Liver (tissue), 8 donors: ENCODE measurements at regions not wholly inside any gene's neighbourhood (a gene's known extent, or its start where the extent isn't known, plus 50 kb on each side); places are given as distances from the start of the nearest gene placed in this dataset.
"Not testable (repeated sequence)": the region's sequence is repeated elsewhere in the genome, so short reads cannot be mapped to it uniquely, and the experiment has no call there.

Experiments used
- DNase-seq: peaks from one replicate; pipeline ENCODE4 v3.0.0-alpha.2; 2017; ENCODE audit warnings: low spot score
- H3K27ac ChIP-seq, 2 donors: one replicate each; pipeline ENCODE4 v1.7.0; 2013; ENCODE audit warnings: inconsistent platforms in 2 of 2, low read length in 2 of 2, control low read depth in 1 of 2, low read depth in 1 of 2, mild to moderate bottlenecking in 1 of 2
- H3K27me3 ChIP-seq, 4 donors: one replicate each; pipeline versions ENCODE4 v1.6.1 to v1.7.0; 2013; ENCODE audit warnings: low read length in 3 of 4, inconsistent platforms in 1 of 4, mild to moderate bottlenecking in 1 of 4, moderate library complexity in 1 of 4; ENCODE audit not compliant: control insufficient read depth in 4 of 4, insufficient read depth in 4 of 4
- H3K36me3 ChIP-seq, 4 donors: one replicate each; pipeline versions ENCODE4 v1.6.1 to v1.7.0; 2013; ENCODE audit warnings: low read length in 3 of 4, mild to moderate bottlenecking in 3 of 4, low read depth in 1 of 4, moderate library complexity in 1 of 4; ENCODE audit not compliant: control insufficient read depth in 4 of 4, insufficient read depth in 3 of 4
- H3K4me1 ChIP-seq, 4 donors: one replicate each; pipeline versions ENCODE4 v1.6.1 to v1.7.0; 2013; ENCODE audit warnings: low read length in 3 of 4, mild to moderate bottlenecking in 3 of 4, moderate library complexity in 1 of 4; ENCODE audit not compliant: control insufficient read depth in 4 of 4, insufficient read depth in 4 of 4
- H3K4me3 ChIP-seq, 3 donors: one replicate each; pipeline versions ENCODE4 v1.6.1 to v1.7.0; 2013; ENCODE audit warnings: low read length in 3 of 3, control low read depth in 1 of 3, low read depth in 1 of 3, mild to moderate bottlenecking in 1 of 3
- H3K9ac ChIP-seq, 2 donors: one replicate each; pipeline ENCODE4 v1.7.0; 2013; ENCODE audit warnings: low read length in 2 of 2, mild to moderate bottlenecking in 2 of 2, moderate library complexity in 2 of 2, control low read depth in 1 of 2, low read depth in 1 of 2
- H3K9me3 ChIP-seq, 4 donors: one replicate each; pipeline versions ENCODE4 v1.6.1 to v1.7.0; 2013; ENCODE audit warnings: low read length in 3 of 4; ENCODE audit not compliant: control insufficient read depth in 4 of 4
- ATF3 ChIP-seq: IDR thresholded peaks from 2 replicates; pipeline ENCODE4 v1.6.1; 2016; ENCODE audit warnings: antibody characterized with exemption
- EGR1 ChIP-seq, 2 donors: IDR thresholded peaks; 2 replicates each; pipeline ENCODE4 v1.6.1; 2016 to 2018; ENCODE audit warnings: antibody characterized with exemption in 2 of 2, low read depth in 2 of 2
- FOXA1 ChIP-seq: IDR thresholded peaks from 2 replicates; pipeline ENCODE4 v1.6.1; 2016; ENCODE audit warnings: antibody characterized with exemption
- FOXA2 ChIP-seq: IDR thresholded peaks from 2 replicates; pipeline ENCODE4 v1.6.1; 2016; ENCODE audit warnings: antibody characterized with exemption
- GABPA ChIP-seq, 2 donors: IDR thresholded peaks in 1 of 2; conservative IDR thresholded peaks in 1 of 2; 2 replicates each; pipeline ENCODE4 v1.6.1; 2016; ENCODE audit warnings: antibody characterized with exemption in 2 of 2, mild to moderate bottlenecking in 1 of 2, moderate library complexity in 1 of 2
- HNF4A ChIP-seq, 2 donors: conservative IDR thresholded peaks; 2 replicates each; pipeline ENCODE4 v1.6.1; 2016; ENCODE audit warnings: antibody characterized with exemption in 2 of 2, mild to moderate bottlenecking in 2 of 2
- HNF4G ChIP-seq: IDR thresholded peaks from 2 replicates; pipeline ENCODE4 v1.6.1; 2016; ENCODE audit warnings: antibody characterized with exemption
- JUND ChIP-seq, 2 donors: IDR thresholded peaks; 2 replicates each; pipeline ENCODE4 v1.6.1; 2016; ENCODE audit warnings: antibody characterized with exemption in 2 of 2
- NR2F2 ChIP-seq: IDR thresholded peaks from 2 replicates; pipeline ENCODE4 v1.6.1; 2016; ENCODE audit warnings: antibody characterized with exemption
- RAD21 ChIP-seq, 2 donors: IDR thresholded peaks; 2 replicates each; pipeline ENCODE4 v1.6.1; 2016; ENCODE audit warnings: antibody characterized with exemption in 2 of 2, mild to moderate bottlenecking in 2 of 2
- REST ChIP-seq: IDR thresholded peaks from 2 replicates; pipeline ENCODE4 v1.6.1; 2016; ENCODE audit warnings: antibody characterized with exemption, mild to moderate bottlenecking
- RXRA ChIP-seq, 2 donors: IDR thresholded peaks; 2 replicates each; pipeline ENCODE4 v1.6.1; 2017 to 2018; ENCODE audit warnings: antibody characterized with exemption in 2 of 2, mild to moderate bottlenecking in 1 of 2
- SP1 ChIP-seq: IDR thresholded peaks from 2 replicates; pipeline ENCODE4 v1.6.1; 2018; ENCODE audit warnings: antibody characterized with exemption, mild to moderate bottlenecking
- TAF1 ChIP-seq: conservative IDR thresholded peaks from 2 replicates; pipeline ENCODE4 v1.6.1; 2016; ENCODE audit warnings: antibody characterized with exemption, mild to moderate bottlenecking
- YY1 ChIP-seq: IDR thresholded peaks from 2 replicates; pipeline ENCODE4 v1.6.1; 2016; ENCODE audit warnings: antibody characterized with exemption, mild to moderate bottlenecking
- WGBS: extraction: QIAGEN DNeasy Blood & Tissue Kit; methylation state at CpG from one replicate; pipeline ENCODE4 v1.1.7; 2013; 5-methylcytosine and 5-hydroxymethylcytosine counted together
- TF ChIP-seq, protein P1 (sequence below): IDR thresholded peaks from 2 replicates; pipeline ENCODE4 v1.6.1; 2016; ENCODE audit warnings: antibody characterized with exemption
- TF ChIP-seq, protein P2 (sequence below): fragments of 150-350 bp; IDR thresholded peaks from 2 replicates; pipeline ENCODE4 v1.5.1; 2017; ENCODE audit warnings: improper control_type of control experiment, low read depth, low read length; ENCODE audit not compliant: missing input control
- TF ChIP-seq, protein P3 (sequence below): IDR thresholded peaks from 2 replicates; pipeline ENCODE4 v1.6.1; 2016; ENCODE audit warnings: antibody characterized with exemption
- donor health status: healthy.
- donor health status: healthy.
- donor health status: healthy.
- donor health status: healthy.
- donor health status: healthy.

GRCh38 chr22:23457380-23457985, 122.6 kb downstream of the IGLL1 start:
- TF ChIP-seq HNF4G, result no peak
- TF ChIP-seq, protein P1, sequence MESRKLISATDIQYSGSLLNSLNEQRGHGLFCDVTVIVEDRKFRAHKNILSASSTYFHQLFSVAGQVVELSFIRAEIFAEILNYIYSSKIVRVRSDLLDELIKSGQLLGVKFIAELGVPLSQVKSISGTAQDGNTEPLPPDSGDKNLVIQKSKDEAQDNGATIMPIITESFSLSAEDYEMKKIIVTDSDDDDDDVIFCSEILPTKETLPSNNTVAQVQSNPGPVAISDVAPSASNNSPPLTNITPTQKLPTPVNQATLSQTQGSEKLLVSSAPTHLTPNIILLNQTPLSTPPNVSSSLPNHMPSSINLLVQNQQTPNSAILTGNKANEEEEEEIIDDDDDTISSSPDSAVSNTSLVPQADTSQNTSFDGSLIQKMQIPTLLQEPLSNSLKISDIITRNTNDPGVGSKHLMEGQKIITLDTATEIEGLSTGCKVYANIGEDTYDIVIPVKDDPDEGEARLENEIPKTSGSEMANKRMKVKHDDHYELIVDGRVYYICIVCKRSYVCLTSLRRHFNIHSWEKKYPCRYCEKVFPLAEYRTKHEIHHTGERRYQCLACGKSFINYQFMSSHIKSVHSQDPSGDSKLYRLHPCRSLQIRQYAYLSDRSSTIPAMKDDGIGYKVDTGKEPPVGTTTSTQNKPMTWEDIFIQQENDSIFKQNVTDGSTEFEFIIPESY, result no peak
- no peak for TF ChIP-seq FOXA2
- TF ChIP-seq, protein P2, sequence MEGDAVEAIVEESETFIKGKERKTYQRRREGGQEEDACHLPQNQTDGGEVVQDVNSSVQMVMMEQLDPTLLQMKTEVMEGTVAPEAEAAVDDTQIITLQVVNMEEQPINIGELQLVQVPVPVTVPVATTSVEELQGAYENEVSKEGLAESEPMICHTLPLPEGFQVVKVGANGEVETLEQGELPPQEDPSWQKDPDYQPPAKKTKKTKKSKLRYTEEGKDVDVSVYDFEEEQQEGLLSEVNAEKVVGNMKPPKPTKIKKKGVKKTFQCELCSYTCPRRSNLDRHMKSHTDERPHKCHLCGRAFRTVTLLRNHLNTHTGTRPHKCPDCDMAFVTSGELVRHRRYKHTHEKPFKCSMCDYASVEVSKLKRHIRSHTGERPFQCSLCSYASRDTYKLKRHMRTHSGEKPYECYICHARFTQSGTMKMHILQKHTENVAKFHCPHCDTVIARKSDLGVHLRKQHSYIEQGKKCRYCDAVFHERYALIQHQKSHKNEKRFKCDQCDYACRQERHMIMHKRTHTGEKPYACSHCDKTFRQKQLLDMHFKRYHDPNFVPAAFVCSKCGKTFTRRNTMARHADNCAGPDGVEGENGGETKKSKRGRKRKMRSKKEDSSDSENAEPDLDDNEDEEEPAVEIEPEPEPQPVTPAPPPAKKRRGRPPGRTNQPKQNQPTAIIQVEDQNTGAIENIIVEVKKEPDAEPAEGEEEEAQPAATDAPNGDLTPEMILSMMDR, result no peak
- TF ChIP-seq JUND (IDR thresholded peaks at IDR 0.05), result no peak
- TF ChIP-seq EGR1 (IDR thresholded peaks at IDR 0.05; ENCODE audit: low read depth in 2 of 2), result no peak
- TF ChIP-seq RAD21 (IDR thresholded peaks at IDR 0.05), result no peak
- TF ChIP-seq NR2F2, result no peak
- TF ChIP-seq, protein P3, sequence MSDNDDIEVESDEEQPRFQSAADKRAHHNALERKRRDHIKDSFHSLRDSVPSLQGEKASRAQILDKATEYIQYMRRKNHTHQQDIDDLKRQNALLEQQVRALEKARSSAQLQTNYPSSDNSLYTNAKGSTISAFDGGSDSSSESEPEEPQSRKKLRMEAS, result no peak
- no peak for TF ChIP-seq TAF1
- no peak for TF ChIP-seq FOXA1
- no peak for TF ChIP-seq REST
- TF ChIP-seq ATF3, result no peak
- no peak for TF ChIP-seq YY1
- no peak for TF ChIP-seq HNF4A (conservative IDR thresholded peaks at IDR 0.05)
- TF ChIP-seq RXRA (IDR thresholded peaks at IDR 0.05), result no peak
- no peak for TF ChIP-seq SP1
- TF ChIP-seq GABPA (IDR thresholded peaks at IDR 0.05 in 1 of 2, conservative IDR thresholded peaks at IDR 0.05 in 1 of 2), result no peak
- Histone ChIP-seq H3K9ac (no peak overlapping the region), H3K27ac (no peak overlapping the region), H3K4me3 (no peak overlapping the region), H3K9me3 (no peaks in the 10 kb centered on the region), H3K27me3 (peaks cover 0 to 5% (median 0%) of the 10 kb centered on the region in 4 donors), H3K4me1 (no peaks in the 10 kb centered on the region), H3K36me3 (no peaks in the 10 kb centered on the region)
- 87% methylated on average over 21 of the region's 21 CpGs for WGBS
- DNase-seq, result no peak

GRCh38 chr22:23456666-23457379, 123.3 kb downstream of the IGLL1 start:
- not testable (repeated sequence) for H3K27me3 ChIP-seq, H3K9me3 ChIP-seq, H3K27ac ChIP-seq, H3K4me1 ChIP-seq, DNase-seq, H3K36me3 ChIP-seq, H3K9ac ChIP-seq, H3K4me3 ChIP-seq
- 78% methylated on average over 27 of the region's 27 CpGs for WGBS

DNA sequence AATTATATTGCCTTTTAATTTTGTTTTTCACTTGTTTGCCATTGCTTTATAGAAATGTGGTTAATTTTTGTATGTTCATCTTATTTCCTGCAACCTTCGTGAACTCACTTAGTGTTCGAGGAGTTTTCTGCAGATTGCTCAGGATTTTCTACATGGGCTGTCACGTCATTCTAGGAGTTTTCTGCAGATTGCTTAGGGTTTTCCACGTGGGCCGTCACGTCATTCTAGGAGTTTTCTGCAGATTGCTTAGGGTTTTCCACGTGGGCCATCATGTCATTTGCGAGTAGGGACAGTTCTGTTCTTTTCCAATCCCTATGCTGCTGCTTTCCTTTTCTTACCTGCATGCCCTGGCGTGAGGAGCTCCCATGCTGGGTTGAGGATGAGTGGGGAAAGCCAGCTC, 125.7 kb downstream of the IGLL1 start:
- H3K9me3 ChIP-seq, DNase-seq, H3K4me1 ChIP-seq, H3K36me3 ChIP-seq, H3K27me3 ChIP-seq, H3K4me3 ChIP-seq, H3K9ac ChIP-seq, H3K27ac ChIP-seq: not testable (repeated sequence)
- 82% methylated on average over 9 of the region's 9 CpGs for WGBS
